PC-3 (cell line): ENCODE measurements at regions not wholly inside any gene's neighbourhood (a gene's known extent, or its start where the extent isn't known, plus 50 kb on each side); places are given as distances from the start of the nearest gene placed in this dataset.

Experiments used
- ATAC-seq: fragments of 200-7000 bp; cut with Tn5 transposase; 2 replicates; pipeline ENCODE4 v1.9.1; 2020; ENCODE audit warnings: mild to moderate bottlenecking, moderate library complexity
- BruUV-seq: library from RNA; stranded (reverse); fragments of 400-500 nt; replicated peaks from 2 replicates; lab custom pipeline; 2021; lab: Mats Ljungman, UMichigan
- CTCF ChIA-PET: fragments of 300-600 bp; sonication (Branson Sonifier 250); formaldehyde crosslinking; loops from one replicate; lab custom pipeline; 2022; ENCODE audit warnings: antibody characterized with exemption; lab: Charles Lee
- POLR2A ChIA-PET: fragments of 300-600 bp; sonication (Branson Sonifier 250); formaldehyde crosslinking; loops from one replicate; lab custom pipeline; 2022; ENCODE audit warnings: antibody characterized with exemption; ENCODE audit not compliant: unreplicated experiment; lab: Charles Lee
- DNase-seq: peaks from one replicate; pipeline ENCODE4 v3.0.0-alpha.2; 2015
- H2AFZ ChIP-seq: fragments of 300-600 bp; sonication (generic); 2 replicates; pipeline ENCODE4 v1.6.0; 2016; ENCODE audit warnings: antibody characterized with exemption, low read length
- H3F3A ChIP-seq: fragments of 300-600 bp; sonication (generic); one replicate; pipeline ENCODE4 v1.6.0; 2017; ENCODE audit warnings: antibody characterized with exemption, low read length, control low read depth, mild to moderate bottlenecking; ENCODE audit not compliant: unreplicated experiment
- H3K27ac ChIP-seq: fragments of 300-600 bp; sonication (generic); 2 replicates; pipeline ENCODE4 v1.5.1; 2016; ENCODE audit warnings: mild to moderate bottlenecking, low read length
- H3K27me3 ChIP-seq: fragments of 300-600 bp; sonication (generic); 2 replicates; pipeline ENCODE4 v1.6.1; 2016; ENCODE audit warnings: low read length, mixed read lengths
- H3K36me3 ChIP-seq: fragments of 300-600 bp; sonication (generic); 2 replicates; pipeline ENCODE4 v1.6.1; 2016; ENCODE audit warnings: low read depth, mixed run types, low read length, mixed read lengths
- H3K4me1 ChIP-seq: fragments of 300-600 bp; sonication (generic); 2 replicates; pipeline ENCODE4 v1.5.1; 2016; ENCODE audit warnings: low read length; ENCODE audit not compliant: insufficient read depth
- H3K4me2 ChIP-seq: fragments of 300-600 bp; sonication (generic); 2 replicates; pipeline ENCODE4 v1.6.0; 2016; ENCODE audit warnings: low read length
- H3K4me3 ChIP-seq: fragments of 300-600 bp; sonication (generic); 2 replicates; pipeline ENCODE4 v1.5.1; 2016; ENCODE audit warnings: mild to moderate bottlenecking, low read length, mixed read lengths
- H3K79me2 ChIP-seq: fragments of 300-600 bp; sonication (generic); 2 replicates; pipeline ENCODE4 v1.6.1; 2017; ENCODE audit warnings: low read length, mixed read lengths
- H3K9ac ChIP-seq: fragments of 300-600 bp; sonication (generic); 2 replicates; pipeline ENCODE4 v1.6.0; 2016; ENCODE audit warnings: mild to moderate bottlenecking, low read length
- H3K9me2 ChIP-seq: fragments of 300-600 bp; sonication (generic); replicated peaks from 2 replicates; pipeline ENCODE4 v1.6.1; 2016; ENCODE audit warnings: mixed run types, low read length, mixed read lengths
- H3K9me3 ChIP-seq: fragments of 300-600 bp; sonication (generic); 2 replicates; pipeline ENCODE4 v1.6.1; 2016; ENCODE audit warnings: low read length, mixed read lengths
- H4K20me1 ChIP-seq: fragments of 300-600 bp; sonication (generic); 2 replicates; pipeline ENCODE4 v1.6.1; 2016; ENCODE audit warnings: low read length, mixed read lengths
- EZH2 ChIP-seq: fragments of 300-600 bp; sonication (generic); IDR thresholded peaks from one replicate; pipeline ENCODE4 v1.6.1; 2017; ENCODE audit warnings: antibody characterized with exemption, mild to moderate bottlenecking, low read length; ENCODE audit not compliant: unreplicated experiment
- EZH2phosphoT487 ChIP-seq: fragments of 300-600 bp; sonication (generic); IDR thresholded peaks from 2 replicates; pipeline ENCODE4 v1.6.1; 2018; ENCODE audit warnings: mild to moderate bottlenecking, antibody characterized with exemption, low read length, borderline replicate concordance
- intact Hi-C: fragments of 100-400 bp; cut with micrococcal nuclease; formaldehyde crosslinking; loops from 2 replicates; pipeline ENCODE4 v1.9.0; 2023
- TF ChIP-seq, protein P1 (sequence below): fragments of 300-600 bp; sonication (generic); conservative IDR thresholded peaks from 2 replicates; pipeline ENCODE4 v1.5.1; 2017; ENCODE audit warnings: antibody characterized with exemption, low read depth, mild to moderate bottlenecking, low read length

DNA sequence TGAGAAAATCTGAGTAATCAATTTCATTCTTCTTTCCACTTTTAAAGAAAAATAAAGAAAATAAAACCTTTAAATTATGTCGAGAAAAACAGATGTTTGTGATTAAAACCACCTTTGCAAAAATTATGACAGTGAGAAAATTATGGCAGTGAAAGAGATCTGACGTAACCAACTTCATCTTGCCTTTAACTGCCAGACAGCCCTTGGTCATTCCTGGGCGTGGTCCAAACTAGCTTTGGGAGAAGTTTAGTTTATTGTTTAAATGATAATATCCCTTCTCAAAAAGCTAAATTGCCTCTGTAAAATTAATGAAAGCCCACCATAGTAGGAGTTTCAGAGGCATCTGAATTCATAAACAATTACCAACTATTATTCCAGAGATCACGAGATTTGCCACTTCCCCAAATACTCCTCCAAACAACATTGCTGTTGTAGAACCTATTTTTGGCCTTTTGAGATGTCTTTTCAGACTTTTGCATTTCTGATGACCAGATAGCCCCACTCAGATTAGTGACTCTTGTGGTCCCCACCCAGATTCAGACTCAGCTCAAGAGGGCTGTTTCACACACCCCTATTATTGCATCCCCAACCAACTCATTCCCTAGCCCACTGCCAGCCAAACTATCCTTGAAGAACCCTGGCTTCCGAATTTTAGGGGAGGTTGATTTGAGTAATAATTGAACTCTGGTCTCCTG, 664.4 kb upstream of the CBLB start:
- H3K9me2 ChIP-seq = no peaks in the 10 kb centered on the region
- H3F3A ChIP-seq = no peaks in the 10 kb centered on the region
- ATAC-seq = no peak
- peaks cover 9% of the 10 kb centered on the region for H3K4me1 ChIP-seq
- intact Hi-C loops = no loop called here
- peak overlapping the region; percentile 65; the same call in 1 of the 2 replicates for H2AFZ ChIP-seq
- H3K4me3 ChIP-seq = no peak overlapping the region
- no TSS peak for BruUV-seq
- no peaks in the 10 kb centered on the region for H4K20me1 ChIP-seq
- 0 out of 2 replicates have a peak overlapping the region, but pooled peaks have one; percentile 68 for H3K27ac ChIP-seq
- no peak overlapping the region for H3K9ac ChIP-seq
- no peak for DNase-seq
- POLR2A ChIA-PET = no interaction called here
- H3K9me3 ChIP-seq = 0 out of 2 replicates have a peak, but pooled peaks cover 5% of the 10 kb centered on the region
- no peak overlapping the region for H3K4me2 ChIP-seq
- no peaks in the 10 kb centered on the region for H3K79me2 ChIP-seq
- H3K27me3 ChIP-seq = no peaks in the 10 kb centered on the region
- CTCF ChIA-PET = no interaction called here
- TF ChIP-seq EZH2phosphoT487 (no peak), EZH2 (no peak)
- TF ChIP-seq, protein P1, sequence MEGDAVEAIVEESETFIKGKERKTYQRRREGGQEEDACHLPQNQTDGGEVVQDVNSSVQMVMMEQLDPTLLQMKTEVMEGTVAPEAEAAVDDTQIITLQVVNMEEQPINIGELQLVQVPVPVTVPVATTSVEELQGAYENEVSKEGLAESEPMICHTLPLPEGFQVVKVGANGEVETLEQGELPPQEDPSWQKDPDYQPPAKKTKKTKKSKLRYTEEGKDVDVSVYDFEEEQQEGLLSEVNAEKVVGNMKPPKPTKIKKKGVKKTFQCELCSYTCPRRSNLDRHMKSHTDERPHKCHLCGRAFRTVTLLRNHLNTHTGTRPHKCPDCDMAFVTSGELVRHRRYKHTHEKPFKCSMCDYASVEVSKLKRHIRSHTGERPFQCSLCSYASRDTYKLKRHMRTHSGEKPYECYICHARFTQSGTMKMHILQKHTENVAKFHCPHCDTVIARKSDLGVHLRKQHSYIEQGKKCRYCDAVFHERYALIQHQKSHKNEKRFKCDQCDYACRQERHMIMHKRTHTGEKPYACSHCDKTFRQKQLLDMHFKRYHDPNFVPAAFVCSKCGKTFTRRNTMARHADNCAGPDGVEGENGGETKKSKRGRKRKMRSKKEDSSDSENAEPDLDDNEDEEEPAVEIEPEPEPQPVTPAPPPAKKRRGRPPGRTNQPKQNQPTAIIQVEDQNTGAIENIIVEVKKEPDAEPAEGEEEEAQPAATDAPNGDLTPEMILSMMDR = no peak
- no peaks in the 10 kb centered on the region for H3K36me3 ChIP-seq

DNA sequence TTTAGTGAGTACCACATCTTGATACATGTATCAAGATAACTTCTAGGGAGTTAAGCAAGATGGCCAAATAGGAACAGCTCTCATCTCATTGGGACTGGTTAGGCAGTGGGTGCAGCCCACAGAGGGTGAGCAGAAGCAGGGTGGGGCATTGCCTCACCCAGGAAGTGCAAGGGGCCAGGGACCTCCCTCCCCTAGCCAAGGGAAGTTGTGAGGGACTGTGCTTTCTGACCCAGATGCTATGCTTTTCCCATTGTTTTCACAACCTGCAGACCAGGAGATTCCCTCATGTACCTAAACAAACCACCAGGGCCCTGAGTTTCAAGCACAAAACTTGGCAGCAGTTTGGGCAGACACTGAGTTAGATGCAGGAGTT, 665.0 kb upstream of the CBLB start:
- DNase-seq (no peak), ATAC-seq (peak; percentile 45; the same call in 1 of the 2 replicates)
- ChIA-PET POLR2A (no interaction called here), CTCF (no interaction called here)
- Histone ChIP-seq H3K36me3 (no peaks in the 10 kb centered on the region), H3K9ac (no peak overlapping the region), H3K4me1 (peaks cover 9% of the 10 kb centered on the region), H4K20me1 (no peaks in the 10 kb centered on the region), H3K4me3 (no peak overlapping the region), H2AFZ (peak overlapping the region; percentile 65), H3K9me2 (no peaks in the 10 kb centered on the region), H3F3A (no peaks in the 10 kb centered on the region), H3K27me3 (no peaks in the 10 kb centered on the region), H3K4me2 (no peak overlapping the region), H3K27ac (peak overlapping the region; percentile 68), H3K9me3 (0 out of 2 replicates have a peak, but pooled peaks cover 5% of the 10 kb centered on the region), H3K79me2 (no peaks in the 10 kb centered on the region)
- intact Hi-C loops = no loop called here
- BruUV-seq = no TSS peak
- TF ChIP-seq EZH2 = no peak
- no peak for TF ChIP-seq EZH2phosphoT487
- TF ChIP-seq, protein P1 = no peak

DNA sequence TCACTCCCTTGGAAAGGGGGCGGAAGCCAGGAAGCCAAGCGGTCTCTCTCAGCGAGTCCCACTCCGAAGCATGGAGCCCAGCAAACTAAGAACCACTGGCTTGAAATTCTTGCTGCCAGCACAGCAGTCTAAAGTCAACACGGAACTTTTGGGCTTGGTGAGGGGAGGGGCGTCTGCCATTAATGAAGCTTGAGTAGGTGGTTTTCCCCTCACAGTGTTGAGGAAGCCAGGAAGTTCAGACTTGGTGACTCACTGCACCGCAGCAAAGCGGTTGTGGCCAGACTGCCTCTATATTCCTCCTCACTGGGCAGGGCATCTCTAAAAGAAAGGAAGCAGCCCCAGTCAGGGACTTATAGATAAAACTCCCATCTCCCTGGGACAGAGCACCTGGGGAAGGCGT, 665.4 kb upstream of the CBLB start:
- DNase-seq = peak; percentile 78
- no peaks in the 10 kb centered on the region for H4K20me1 ChIP-seq
- H3K4me3 ChIP-seq = no peak overlapping the region
- peak; percentile 99 for ATAC-seq
- no peaks in the 10 kb centered on the region for H3K36me3 ChIP-seq
- ChIA-PET POLR2A (no interaction called here), CTCF (no interaction called here)
- peaks cover 9% of the 10 kb centered on the region for H3K4me1 ChIP-seq
- H2AFZ ChIP-seq = peak overlapping the region; percentile 65
- BruUV-seq = no TSS peak
- no peaks in the 10 kb centered on the region for H3F3A ChIP-seq
- H3K79me2 ChIP-seq = no peaks in the 10 kb centered on the region
- H3K9ac ChIP-seq = no peak overlapping the region
- H3K9me3 ChIP-seq = 0 out of 2 replicates have a peak, but pooled peaks cover 5% of the 10 kb centered on the region
- H3K27me3 ChIP-seq = no peaks in the 10 kb centered on the region
- intact Hi-C loops = no loop called here
- H3K9me2 ChIP-seq = no peaks in the 10 kb centered on the region
- H3K27ac ChIP-seq = peak overlapping the region; percentile 68
- TF ChIP-seq, protein P1 = no peak
- no peak for TF ChIP-seq EZH2
- no peak for TF ChIP-seq EZH2phosphoT487
- H3K4me2 ChIP-seq = no peak overlapping the region
